Activated CD4-positive, alpha-beta T cell treated with anti-CD3 and anti-CD28 coated beads, Interleukin-2, Interleukin-6, amounts not matched to agents 100 ng/mL and 50 ng/mL, durations not matched to agents 16 hours and 8 hours (primary cell): ENCODE measurements at regions not wholly inside any gene's neighbourhood (a gene's known extent, or its start where the extent isn't known, plus 50 kb on each side); places are given as distances from the start of the nearest gene placed in this dataset.

Experiments
- DNase-seq: peaks from one replicate; pipeline ENCODE4 v3.0.0-alpha.2; 2020

GRCh38 chr6:165229216-165229615, 80.2 kb downstream of the C6orf118 start:
- no peak for DNase-seq

- DNase-seq = no peak
Measured at GRCh38 chr6:165227644-165228329, 81.6 kb downstream of the C6orf118 start.

GRCh38 chr6:165223736-165224135, 85.7 kb downstream of the C6orf118 start:
- no peak for DNase-seq

- no peak for DNase-seq
Measured at GRCh38 chr6:165223101-165223500, 86.3 kb downstream of the C6orf118 start.

- no peak for DNase-seq
Measured at GRCh38 chr6:165222315-165223025, 86.9 kb downstream of the C6orf118 start.

GRCh38 chr6:165220045-165220444, 89.4 kb downstream of the C6orf118 start:
- no peak for DNase-seq

GRCh38 chr6:165219629-165220028, 89.8 kb downstream of the C6orf118 start:
- DNase-seq = no peak

- DNase-seq = no peak
Measured at GRCh38 chr6:165218829-165219228, 90.6 kb downstream of the C6orf118 start.

- DNase-seq = no peak
Measured at GRCh38 chr6:165206798-165207197, 102.6 kb downstream of the C6orf118 start.

GRCh38 chr6:165205632-165206031, 103.8 kb downstream of the C6orf118 start:
- no peak for DNase-seq

GRCh38 chr6:165204807-165205545, 104.4 kb downstream of the C6orf118 start:
- no peak for DNase-seq

- no peak for DNase-seq
Measured at GRCh38 chr6:165200178-165200577, 109.2 kb downstream of the C6orf118 start.

- DNase-seq = no peak
Measured at GRCh38 chr6:165191461-165191860, 117.9 kb downstream of the C6orf118 start.

GRCh38 chr6:165186441-165187205, 122.8 kb downstream of the C6orf118 start:
- DNase-seq = no peak

GRCh38 chr6:165186041-165186440, 123.4 kb downstream of the C6orf118 start:
- DNase-seq = no peak

GRCh38 chr6:165184192-165184979, 125.0 kb downstream of the C6orf118 start:
- DNase-seq = no peak

- DNase-seq = no peak
Measured at GRCh38 chr6:165183496-165184140, 125.8 kb downstream of the C6orf118 start.

- no peak for DNase-seq
Measured at GRCh38 chr6:165183071-165183470, 126.3 kb downstream of the C6orf118 start.

GRCh38 chr6:165181951-165182414, 127.4 kb downstream of the C6orf118 start:
- DNase-seq = no peak

- DNase-seq = no peak
Measured at GRCh38 chr6:165178056-165178455, 131.3 kb downstream of the C6orf118 start.

- DNase-seq = no peak
Measured at GRCh38 chr6:165173484-165173883, 135.9 kb downstream of the C6orf118 start.

- DNase-seq = no peak
Measured at GRCh38 chr6:165167861-165168260, 141.5 kb downstream of the C6orf118 start.
